Activated naive CD8-positive, alpha-beta T cell treated with anti-CD3 and anti-CD28 coated beads, Interleukin-2, amount 50 U/mL, for 24 hours (primary cell): ENCODE measurements at regions not wholly inside any gene's neighbourhood (a gene's known extent, or its start where the extent isn't known, plus 50 kb on each side); places are given as distances from the start of the nearest gene placed in this dataset.
A peak's percentile ranks its signal among the peaks of the same experiment; 100 is the strongest.

Experiments used
- ATAC-seq: fragments of 150-1000 bp; cut with Tn5 transposase; one replicate; pipeline ENCODE4 v1.10.0; 2021
- DNase-seq: peaks from one replicate; pipeline ENCODE4 v3.0.0; 2021
- H3K27ac Mint-ChIP-seq: one replicate; pipeline ENCODE4 v1.8.0; 2021; ENCODE audit warnings: mild to moderate bottlenecking, mixed read lengths
- H3K27me3 Mint-ChIP-seq: one replicate; pipeline ENCODE4 v1.8.0; 2021; ENCODE audit warnings: mixed read lengths
- H3K36me3 Mint-ChIP-seq: one replicate; pipeline ENCODE4 v1.8.0; 2021; ENCODE audit warnings: low read depth, mixed read lengths
- H3K4me1 Mint-ChIP-seq: one replicate; pipeline ENCODE4 v1.8.0; 2021; ENCODE audit warnings: mixed read lengths
- H3K4me3 Mint-ChIP-seq: one replicate; pipeline ENCODE4 v1.8.0; 2021; ENCODE audit warnings: mild to moderate bottlenecking, moderate library complexity, mixed read lengths
- H3K9me3 Mint-ChIP-seq: one replicate; pipeline ENCODE4 v1.8.0; 2021; ENCODE audit warnings: mixed read lengths

DNA sequence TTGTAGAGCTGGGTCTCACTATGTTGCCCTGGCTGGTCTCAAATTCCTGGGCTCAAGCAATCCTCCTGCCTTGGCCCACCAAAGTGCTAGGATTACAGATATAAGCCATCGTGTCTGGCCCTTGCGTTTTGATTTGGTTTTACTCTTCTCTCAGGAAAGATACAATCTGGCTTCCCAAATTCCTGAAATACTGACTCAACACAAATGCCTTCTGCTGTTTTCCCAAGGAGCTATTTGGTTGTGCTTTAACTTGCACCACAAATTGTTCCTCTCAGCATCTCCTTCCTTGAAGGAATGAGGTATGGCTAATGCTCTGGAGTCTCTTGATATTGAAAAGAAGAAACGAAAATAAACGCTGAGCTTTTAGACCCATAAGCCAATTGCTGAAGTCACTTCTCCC lies 110.0 kb upstream of the PAX6 start:
- H3K4me3 Mint-ChIP-seq, result no peak overlapping the region
- ATAC-seq, result no peak

GRCh38 chr11:31919175-31919574 lies 108.1 kb upstream of the PAX6 start:
- ATAC-seq (no peak), DNase-seq (no peak)
- Mint-ChIP-seq H3K36me3 (no peaks in the 10 kb centered on the region), H3K4me3 (no peak overlapping the region), H3K27ac (no peak overlapping the region), H3K27me3 (peaks cover 10% of the 10 kb centered on the region), H3K4me1 (no peaks in the 10 kb centered on the region), H3K9me3 (no peaks in the 10 kb centered on the region)

More for the DNA sequence above, 110.0 kb upstream of the PAX6 start:
- Mint-ChIP-seq H3K36me3 (no peaks in the 10 kb centered on the region), H3K27me3 (peaks cover 5% of the 10 kb centered on the region), H3K4me1 (no peaks in the 10 kb centered on the region), H3K27ac (no peak overlapping the region), H3K9me3 (no peaks in the 10 kb centered on the region)
- no peak for DNase-seq

DNA sequence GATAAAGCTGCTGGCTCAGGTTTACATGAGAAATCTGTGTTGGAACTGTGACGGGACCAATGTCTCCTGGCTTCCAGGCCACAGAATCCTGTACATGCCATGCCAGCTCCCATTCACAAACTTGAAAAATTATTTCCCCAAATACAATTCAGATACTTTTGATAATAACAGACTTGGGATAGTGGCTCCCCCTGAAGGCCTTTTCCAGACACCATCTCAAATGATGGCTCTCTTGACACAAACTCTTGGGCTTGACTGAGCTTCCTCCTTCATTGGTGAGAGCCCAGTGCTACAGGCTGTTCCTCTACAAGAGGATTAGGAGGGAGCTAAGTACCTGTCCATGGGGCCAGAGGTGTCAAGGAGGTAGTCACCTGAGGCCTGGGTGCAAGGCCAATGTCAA lies 104.7 kb upstream of the PAX6 start:
- H3K4me1 Mint-ChIP-seq, result no peaks in the 10 kb centered on the region

DNA sequence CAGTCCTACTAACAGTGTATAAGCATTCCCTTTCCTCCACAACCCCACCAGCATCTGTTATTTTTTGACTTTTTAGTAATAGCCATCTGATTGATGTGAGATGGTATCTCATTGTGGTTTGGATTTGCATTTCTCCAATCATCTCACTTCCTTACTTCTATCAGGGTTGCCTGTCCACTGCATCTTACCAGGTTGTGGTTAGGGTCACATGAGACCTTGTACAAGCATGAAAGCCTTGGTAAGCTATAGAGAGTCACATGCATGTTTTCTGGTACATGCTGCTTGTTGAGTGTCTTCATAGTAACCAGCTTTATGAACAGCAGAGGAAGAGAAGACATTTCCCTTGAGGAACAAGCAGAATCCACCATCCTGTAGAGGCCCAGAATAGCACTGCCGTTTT lies 102.9 kb upstream of the PAX6 start:
- Mint-ChIP-seq H3K4me3 (no peak overlapping the region), H3K36me3 (no peaks in the 10 kb centered on the region), H3K27ac (no peak overlapping the region), H3K4me1 (no peaks in the 10 kb centered on the region), H3K27me3 (peaks cover 10% of the 10 kb centered on the region), H3K9me3 (no peaks in the 10 kb centered on the region)
- DNase-seq (no peak), ATAC-seq (no peak)

More for the DNA sequence above, 104.7 kb upstream of the PAX6 start:
- H3K36me3 Mint-ChIP-seq, result no peaks in the 10 kb centered on the region
- peaks cover 10% of the 10 kb centered on the region for H3K27me3 Mint-ChIP-seq
- no peak overlapping the region for H3K27ac Mint-ChIP-seq
- no peaks in the 10 kb centered on the region for H3K9me3 Mint-ChIP-seq
- no peak overlapping the region for H3K4me3 Mint-ChIP-seq
- DNase-seq (no peak), ATAC-seq (no peak)

DNA sequence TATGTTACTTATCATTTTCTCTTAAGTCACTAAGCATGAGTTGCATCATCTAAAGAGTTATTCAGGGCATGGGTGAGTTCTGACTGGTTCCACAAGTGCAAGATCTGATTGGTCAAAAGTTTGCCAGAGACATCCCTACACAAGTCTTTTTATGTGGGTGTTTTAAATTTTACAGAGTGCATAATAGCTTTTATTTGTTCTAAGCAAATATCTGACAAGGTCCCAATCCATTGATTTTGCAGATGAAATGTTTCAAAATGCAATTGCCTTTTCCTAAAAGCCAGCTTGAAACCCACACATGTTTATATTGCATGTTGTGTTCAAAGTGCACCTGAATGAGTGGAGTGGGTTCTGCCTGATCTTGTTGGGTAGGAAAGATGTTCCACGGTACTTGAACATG lies 101.7 kb upstream of the PAX6 start:
- H3K36me3 Mint-ChIP-seq, result no peaks in the 10 kb centered on the region
- DNase-seq (no peak), ATAC-seq (no peak)
- no peak overlapping the region for H3K4me3 Mint-ChIP-seq
- no peak overlapping the region for H3K27ac Mint-ChIP-seq
- H3K4me1 Mint-ChIP-seq, result no peaks in the 10 kb centered on the region
- H3K27me3 Mint-ChIP-seq, result peaks cover 11% of the 10 kb centered on the region
- no peaks in the 10 kb centered on the region for H3K9me3 Mint-ChIP-seq

DNA sequence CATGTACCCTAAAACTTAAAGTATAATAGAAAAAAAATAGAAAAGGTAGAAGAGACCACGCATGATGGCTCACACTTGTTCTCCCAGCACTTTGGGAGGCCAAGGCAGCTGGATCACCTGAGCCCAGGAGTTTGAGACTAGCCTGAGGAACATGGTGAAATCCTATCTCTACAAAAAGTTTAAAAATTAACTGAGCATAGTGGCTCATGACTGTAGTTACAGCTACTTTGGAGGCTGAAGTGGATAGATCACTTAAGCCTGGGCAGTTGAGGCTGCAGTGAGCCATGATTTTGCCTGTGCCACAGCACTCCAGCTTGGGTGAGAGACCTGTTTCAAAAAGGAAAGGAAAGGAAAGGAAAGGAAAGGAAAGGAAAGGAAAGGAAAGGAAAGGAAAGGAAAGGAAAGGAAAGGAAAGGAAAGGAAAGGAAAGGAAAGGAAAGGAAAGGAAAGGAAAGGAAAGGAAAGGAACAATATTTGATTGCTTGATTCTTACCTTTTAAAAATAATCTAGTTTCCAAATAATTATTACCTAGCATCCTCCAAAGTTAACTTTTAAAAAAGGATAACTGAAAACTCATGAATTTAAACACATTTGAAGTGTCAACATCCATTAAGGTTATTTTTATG lies 99.9 kb upstream of the PAX6 start:
- DNase-seq (no peak), ATAC-seq (no peak)
- no peak overlapping the region for H3K27ac Mint-ChIP-seq
- H3K4me1 Mint-ChIP-seq, result no peaks in the 10 kb centered on the region
- H3K4me3 Mint-ChIP-seq, result no peak overlapping the region
- no peaks in the 10 kb centered on the region for H3K9me3 Mint-ChIP-seq
- H3K27me3 Mint-ChIP-seq, result peaks cover 21% of the 10 kb centered on the region
- no peaks in the 10 kb centered on the region for H3K36me3 Mint-ChIP-seq

GRCh38 chr11:31903225-31904074 lies 92.3 kb upstream of the PAX6 start:
- Mint-ChIP-seq H3K27me3 (peaks cover 30% of the 10 kb centered on the region), H3K4me3 (no peak overlapping the region), H3K27ac (no peak overlapping the region), H3K4me1 (no peaks in the 10 kb centered on the region), H3K9me3 (no peaks in the 10 kb centered on the region), H3K36me3 (no peaks in the 10 kb centered on the region)
- no peak for DNase-seq
- ATAC-seq, result no peak

- no peaks in the 10 kb centered on the region for H3K4me1 Mint-ChIP-seq
- DNase-seq (no peak), ATAC-seq (no peak)
- no peak overlapping the region for H3K27ac Mint-ChIP-seq
- H3K27me3 Mint-ChIP-seq, result peaks cover 29% of the 10 kb centered on the region
- H3K4me3 Mint-ChIP-seq, result no peak overlapping the region
- H3K36me3 Mint-ChIP-seq, result no peaks in the 10 kb centered on the region
- H3K9me3 Mint-ChIP-seq, result no peaks in the 10 kb centered on the region
These were observed 91.6 kb upstream of the PAX6 start for GRCh38 chr11:31902706-31903105.

DNA sequence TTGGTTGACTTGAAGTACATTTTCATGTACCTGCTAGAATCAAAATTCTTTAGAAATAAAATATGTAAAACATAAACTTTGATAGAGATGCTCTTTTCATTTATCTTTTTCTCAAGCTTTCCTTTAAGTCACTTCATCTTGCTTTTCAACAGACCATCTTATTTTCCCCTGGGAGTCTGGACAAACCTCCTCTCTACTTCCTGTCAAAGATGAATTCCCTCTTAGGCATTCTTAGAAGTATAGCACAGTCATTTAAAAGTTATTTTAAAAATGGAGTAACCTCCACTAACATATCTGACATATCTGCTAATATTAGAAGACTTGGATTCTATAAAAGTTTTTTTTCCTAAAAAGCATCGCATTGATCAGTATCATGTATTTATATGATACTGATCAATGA lies 84.8 kb upstream of the PAX6 start:
- Mint-ChIP-seq H3K4me1 (no peaks in the 10 kb centered on the region), H3K27me3 (peaks cover 9% of the 10 kb centered on the region), H3K36me3 (no peaks in the 10 kb centered on the region), H3K9me3 (no peaks in the 10 kb centered on the region), H3K27ac (no peak overlapping the region), H3K4me3 (no peak overlapping the region)
- DNase-seq (no peak), ATAC-seq (no peak)

GRCh38 chr11:31887180-31887579 lies 76.1 kb upstream of the PAX6 start:
- peak; percentile 5 for DNase-seq

GRCh38 chr11:31884080-31884479 lies 73.0 kb upstream of the PAX6 start:
- Mint-ChIP-seq H3K4me1 (no peaks in the 10 kb centered on the region), H3K27ac (no peak overlapping the region), H3K9me3 (no peaks in the 10 kb centered on the region), H3K36me3 (no peaks in the 10 kb centered on the region), H3K27me3 (peaks cover 8% of the 10 kb centered on the region), H3K4me3 (no peak overlapping the region)
- ATAC-seq (no peak), DNase-seq (no peak)

More at GRCh38 chr11:31887180-31887579, 76.1 kb upstream of the PAX6 start:
- Mint-ChIP-seq H3K36me3 (no peaks in the 10 kb centered on the region), H3K4me3 (no peak overlapping the region), H3K9me3 (no peaks in the 10 kb centered on the region), H3K4me1 (no peaks in the 10 kb centered on the region), H3K27ac (no peak overlapping the region), H3K27me3 (peaks cover 5% of the 10 kb centered on the region)
- no peak for ATAC-seq

GRCh38 chr11:31883435-31883834 lies 72.3 kb upstream of the PAX6 start:
- Mint-ChIP-seq H3K36me3 (no peaks in the 10 kb centered on the region), H3K27me3 (peaks cover 8% of the 10 kb centered on the region), H3K9me3 (no peaks in the 10 kb centered on the region), H3K27ac (no peak overlapping the region), H3K4me1 (no peaks in the 10 kb centered on the region), H3K4me3 (no peak overlapping the region)
- ATAC-seq, result no peak
- no peak for DNase-seq

DNA sequence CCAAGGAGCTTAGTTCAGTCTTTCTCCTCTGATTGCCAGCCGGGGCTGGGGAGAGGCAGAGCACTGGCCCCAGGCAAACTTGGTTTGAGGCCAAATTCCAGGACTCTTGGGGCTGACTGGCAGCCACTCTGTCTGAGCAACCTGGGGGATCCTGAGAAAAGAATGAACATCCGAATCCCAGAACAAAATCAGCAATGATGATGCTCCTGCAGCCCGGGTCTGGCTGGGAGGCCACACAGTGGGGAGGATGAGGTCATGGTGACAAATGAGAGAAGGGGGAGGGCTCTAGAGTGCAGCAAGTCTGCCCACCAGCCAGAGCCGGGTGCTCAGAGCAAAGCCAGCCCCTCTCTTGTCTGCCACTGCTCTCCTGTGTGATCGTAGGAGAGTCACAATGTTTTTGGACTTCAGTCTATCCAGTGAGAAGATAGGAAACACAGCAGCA lies 71.8 kb upstream of the PAX6 start:
- Mint-ChIP-seq H3K27me3 (peaks cover 8% of the 10 kb centered on the region), H3K4me3 (no peak overlapping the region)
- ATAC-seq, result no peak

DNA sequence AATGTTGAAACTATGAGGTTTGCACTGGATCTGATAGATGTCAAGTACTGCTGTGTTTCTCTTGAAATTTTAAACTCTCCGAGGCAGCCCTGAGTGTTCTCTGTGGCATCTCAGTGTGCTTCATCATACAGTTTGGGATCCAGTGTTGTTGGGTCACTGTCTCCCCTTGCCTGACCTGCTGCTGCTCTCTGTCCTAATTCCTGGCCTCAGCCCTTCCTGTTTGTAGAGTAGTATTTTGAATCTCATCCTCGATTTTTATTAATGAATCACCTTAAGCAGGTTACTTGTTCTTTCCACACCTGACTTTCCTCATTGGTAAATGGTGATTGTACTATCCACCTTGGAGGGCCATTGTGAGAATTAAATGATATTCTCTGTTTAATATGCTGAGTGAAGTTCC lies 70.7 kb upstream of the PAX6 start:
- Mint-ChIP-seq H3K4me3 (no peak overlapping the region), H3K36me3 (no peaks in the 10 kb centered on the region), H3K27ac (no peak overlapping the region), H3K9me3 (no peaks in the 10 kb centered on the region), H3K27me3 (peaks cover 8% of the 10 kb centered on the region), H3K4me1 (no peaks in the 10 kb centered on the region)
- DNase-seq, result no peak
- no peak for ATAC-seq

More for the DNA sequence above, 71.8 kb upstream of the PAX6 start:
- Mint-ChIP-seq H3K27ac (no peak overlapping the region), H3K9me3 (no peaks in the 10 kb centered on the region), H3K4me1 (no peaks in the 10 kb centered on the region), H3K36me3 (no peaks in the 10 kb centered on the region)
- DNase-seq, result no peak

GRCh38 chr11:31879681-31880080 lies 68.6 kb upstream of the PAX6 start:
- Mint-ChIP-seq H3K4me1 (no peaks in the 10 kb centered on the region), H3K27me3 (peaks cover 11% of the 10 kb centered on the region)
- DNase-seq, result no peak

More at GRCh38 chr11:31879681-31880080, 68.6 kb upstream of the PAX6 start:
- H3K27ac Mint-ChIP-seq, result no peak overlapping the region
- H3K4me3 Mint-ChIP-seq, result no peak overlapping the region
- no peaks in the 10 kb centered on the region for H3K9me3 Mint-ChIP-seq
- H3K36me3 Mint-ChIP-seq, result no peaks in the 10 kb centered on the region
- ATAC-seq, result no peak
